ENCODE measurements at regions not wholly inside any gene's neighbourhood (a gene's known extent, or its start where the extent isn't known, plus 50 kb on each side); places are given as distances from the start of the nearest gene placed in this dataset.
A peak's percentile ranks its signal among the peaks of the same experiment; 100 is the strongest.

DNA sequence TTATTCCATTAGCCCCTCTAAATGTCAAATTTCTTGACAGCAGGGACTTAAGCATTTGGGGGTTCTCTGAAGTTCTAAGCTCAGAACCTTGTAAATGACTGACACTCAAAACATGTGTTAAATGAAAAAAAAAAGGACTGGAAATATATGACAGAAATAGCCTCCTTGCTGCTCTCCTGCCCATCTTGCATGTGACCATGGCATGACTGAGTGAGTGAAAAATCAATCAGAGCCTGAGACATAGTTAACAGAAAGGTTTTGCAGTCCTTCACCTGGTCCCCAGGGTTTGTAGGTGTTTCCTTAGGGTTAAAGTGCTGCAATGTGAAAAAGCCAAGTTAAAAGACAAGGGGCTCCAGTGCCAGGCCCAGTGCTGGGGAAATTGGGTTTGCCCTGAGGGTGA lies 168.1 kb downstream of the ZBTB18 start:
- H3K4me1 ChIP-seq (ENCODE audit: control insufficient read depth, insufficient read depth, low read length, unreplicated experiment), result peaks cover 6% of the 10 kb centered on the region
- no peaks in the 10 kb centered on the region for H3K79me2 ChIP-seq (ENCODE audit: control insufficient read depth, insufficient read depth, low read length, unreplicated experiment)
- no peaks in the 10 kb centered on the region for H3K36me3 ChIP-seq (ENCODE audit: insufficient read depth, low read length)
- no peak overlapping the region for H3K27ac ChIP-seq (ENCODE audit: low read depth, low read length)
- H3K27me3 ChIP-seq (ENCODE audit: insufficient read depth, low read length), result peaks cover 5% of the 10 kb centered on the region; the same call in 1 of the 2 replicates
- no peak overlapping the region for H2AFZ ChIP-seq (ENCODE audit: low read length, unreplicated experiment)
- H3K4me3 ChIP-seq (ENCODE audit: low read depth, low read length), result no peak overlapping the region

DNA sequence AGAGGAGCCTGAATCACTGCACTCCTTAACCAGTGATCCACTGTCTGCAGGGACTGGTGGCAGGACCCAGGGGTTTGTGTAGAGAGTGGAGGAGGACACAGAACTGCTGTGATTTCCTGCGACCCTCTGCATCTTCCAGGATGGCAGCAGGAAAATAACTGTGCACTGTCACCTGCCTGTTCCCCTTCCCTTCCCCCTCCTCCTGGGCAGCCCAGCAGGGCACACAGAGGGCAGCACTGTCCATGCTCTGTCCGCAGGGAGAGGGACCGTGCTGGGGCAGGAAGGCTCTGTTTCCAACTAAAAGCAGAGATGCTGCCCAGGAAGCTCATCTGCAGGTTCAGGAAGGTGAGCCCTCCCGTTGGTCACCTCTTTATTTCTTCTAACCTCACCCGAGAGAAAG lies 168.7 kb downstream of the ZBTB18 start:
- no peaks in the 10 kb centered on the region for H3K36me3 ChIP-seq (ENCODE audit: insufficient read depth, low read length)
- peaks cover 5% of the 10 kb centered on the region; the same call in 1 of the 2 replicates for H3K27me3 ChIP-seq (ENCODE audit: insufficient read depth, low read length)
- no peaks in the 10 kb centered on the region for H3K79me2 ChIP-seq (ENCODE audit: control insufficient read depth, insufficient read depth, low read length, unreplicated experiment)
- H3K27ac ChIP-seq (ENCODE audit: low read depth, low read length), result no peak overlapping the region
- no peaks in the 10 kb centered on the region for H3K4me1 ChIP-seq (ENCODE audit: control insufficient read depth, insufficient read depth, low read length, unreplicated experiment)
- H3K4me3 ChIP-seq (ENCODE audit: low read depth, low read length), result no peak overlapping the region
- no peak overlapping the region for H2AFZ ChIP-seq (ENCODE audit: low read length, unreplicated experiment)

DNA sequence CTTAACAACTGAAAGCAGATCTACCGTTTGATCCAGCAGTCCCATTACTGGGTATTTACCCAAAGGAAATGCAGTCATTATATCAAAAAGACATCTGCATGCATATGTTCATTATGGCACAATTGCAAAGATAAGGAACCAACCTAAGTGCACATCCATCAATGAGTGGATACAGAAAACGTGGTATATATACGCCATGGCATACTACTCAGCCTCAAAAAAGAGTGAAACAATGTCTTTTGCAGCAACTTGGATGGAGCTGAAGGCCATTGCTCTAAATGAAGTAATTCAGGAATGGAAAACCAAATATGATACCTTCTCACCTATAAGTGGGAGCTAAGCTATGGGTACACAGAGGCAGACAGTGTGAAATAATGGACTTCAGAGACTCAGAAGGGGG lies 169.3 kb downstream of the ZBTB18 start:
- Histone ChIP-seq H2AFZ (ENCODE audit: low read length, unreplicated experiment) (no peak overlapping the region), H3K36me3 (ENCODE audit: insufficient read depth, low read length) (no peaks in the 10 kb centered on the region), H3K4me1 (ENCODE audit: control insufficient read depth, insufficient read depth, low read length, unreplicated experiment) (no peaks in the 10 kb centered on the region), H3K27me3 (ENCODE audit: insufficient read depth, low read length) (peaks cover 5% of the 10 kb centered on the region; the same call in 1 of the 2 replicates), H3K4me3 (ENCODE audit: low read depth, low read length) (no peak overlapping the region), H3K79me2 (ENCODE audit: control insufficient read depth, insufficient read depth, low read length, unreplicated experiment) (no peaks in the 10 kb centered on the region), H3K27ac (ENCODE audit: low read depth, low read length) (no peak overlapping the region)

DNA sequence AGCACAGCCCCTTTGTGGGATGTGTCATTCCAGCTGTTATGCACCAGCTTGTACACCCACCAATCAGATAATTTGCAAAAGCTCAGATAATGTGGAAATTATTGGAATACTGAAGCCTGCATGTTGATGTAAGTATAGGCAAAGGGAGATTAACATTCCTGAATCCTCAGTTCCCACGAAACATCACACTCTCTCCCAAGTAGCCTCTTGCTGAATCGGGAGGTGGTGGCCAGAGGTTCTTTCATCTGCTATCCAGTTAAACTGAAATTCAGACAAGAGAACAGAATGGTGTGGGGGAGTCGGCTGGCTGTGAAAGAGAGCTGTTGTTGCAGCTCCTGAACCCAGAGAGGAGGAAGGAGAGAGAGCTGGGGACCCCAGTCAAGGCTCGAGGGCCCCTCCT lies 170.9 kb downstream of the ZBTB18 start:
- no peaks in the 10 kb centered on the region for H3K4me1 ChIP-seq (ENCODE audit: control insufficient read depth, insufficient read depth, low read length, unreplicated experiment)
- H3K27ac ChIP-seq (ENCODE audit: low read depth, low read length), result no peak overlapping the region
- no peak overlapping the region for H3K4me3 ChIP-seq (ENCODE audit: low read depth, low read length)
- H3K36me3 ChIP-seq (ENCODE audit: insufficient read depth, low read length), result no peaks in the 10 kb centered on the region
- H3K27me3 ChIP-seq (ENCODE audit: insufficient read depth, low read length), result peaks cover 5% of the 10 kb centered on the region; the same call in 1 of the 2 replicates
- H2AFZ ChIP-seq (ENCODE audit: low read length, unreplicated experiment), result peak overlapping the region; percentile 32
- no peaks in the 10 kb centered on the region for H3K79me2 ChIP-seq (ENCODE audit: control insufficient read depth, insufficient read depth, low read length, unreplicated experiment)

DNA sequence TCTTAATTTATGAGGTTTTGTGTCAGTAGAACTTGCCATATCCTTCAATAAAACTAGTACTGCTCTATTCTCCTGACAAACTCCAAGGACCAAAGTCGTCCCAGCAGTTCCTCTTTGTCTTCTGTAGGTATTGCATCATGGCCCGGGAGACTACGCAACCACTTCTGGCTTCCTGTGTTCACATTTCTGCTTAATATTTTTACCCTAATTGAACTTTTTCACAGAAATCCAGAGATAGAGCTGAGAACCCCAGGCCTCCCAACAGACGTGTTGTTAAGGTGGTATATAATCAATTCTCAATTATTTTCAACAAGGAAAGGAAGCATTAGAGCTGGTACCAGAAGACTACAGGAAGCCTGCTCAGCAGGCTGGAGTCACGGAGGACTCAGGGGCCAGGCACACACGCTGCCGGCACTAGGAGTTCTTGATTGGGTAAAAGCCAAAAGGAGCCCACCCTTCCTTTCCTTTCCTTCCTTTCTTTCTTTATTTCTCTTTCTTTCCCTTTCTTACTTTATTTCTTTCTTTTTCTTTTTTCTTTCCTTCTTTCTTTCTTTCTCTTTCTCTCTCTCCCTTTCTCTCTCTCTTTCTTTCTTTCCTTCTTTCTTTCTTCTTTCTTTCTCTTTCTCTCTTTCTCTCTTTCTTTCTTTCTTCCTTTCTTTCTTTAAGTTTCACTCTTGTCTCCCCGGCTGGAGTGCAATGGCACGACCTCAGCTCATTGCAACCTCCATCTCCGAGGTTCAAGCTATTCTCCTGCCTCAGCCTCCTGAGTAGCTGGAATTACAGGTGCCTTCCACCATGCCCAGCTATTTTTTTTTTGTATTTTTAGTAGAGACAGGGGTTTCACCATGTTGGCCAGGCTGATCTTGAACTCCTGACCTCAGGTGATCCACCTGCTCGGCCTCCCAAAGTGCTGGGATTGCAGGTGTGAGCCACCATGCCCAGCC lies 173.7 kb downstream of the ZBTB18 start:
- Histone ChIP-seq H3K27me3 (ENCODE audit: insufficient read depth, low read length) (peaks cover 4% of the 10 kb centered on the region; the same call in 1 of the 2 replicates), H3K4me1 (ENCODE audit: control insufficient read depth, insufficient read depth, low read length, unreplicated experiment) (no peaks in the 10 kb centered on the region), H2AFZ (ENCODE audit: low read length, unreplicated experiment) (no peak overlapping the region), H3K27ac (ENCODE audit: low read depth, low read length) (no peak overlapping the region), H3K36me3 (ENCODE audit: insufficient read depth, low read length) (no peaks in the 10 kb centered on the region), H3K79me2 (ENCODE audit: control insufficient read depth, insufficient read depth, low read length, unreplicated experiment) (no peaks in the 10 kb centered on the region), H3K4me3 (ENCODE audit: low read depth, low read length) (no peak overlapping the region)

DNA sequence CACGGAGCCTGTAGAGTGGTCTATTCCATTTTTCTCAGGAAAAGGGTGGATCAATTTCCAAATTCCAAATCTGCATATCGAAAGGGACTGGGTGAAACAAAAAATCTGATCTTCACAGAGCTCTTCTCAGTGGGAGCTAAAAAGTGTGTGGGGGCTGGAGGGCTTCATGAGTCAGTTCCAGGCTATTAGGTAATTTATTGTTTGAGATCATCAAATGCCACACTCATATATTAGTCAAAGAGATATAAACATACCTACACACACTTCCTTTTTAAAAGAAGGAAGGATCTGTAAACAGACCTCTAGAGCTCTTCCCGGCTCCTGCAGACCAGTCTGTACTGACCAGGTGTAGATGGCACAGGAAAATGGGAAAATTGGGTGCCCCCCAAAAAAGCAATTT lies 175.4 kb downstream of the ZBTB18 start:
- Histone ChIP-seq H3K27me3 (ENCODE audit: insufficient read depth, low read length) (peaks cover 4% of the 10 kb centered on the region; the same call in 1 of the 2 replicates), H3K27ac (ENCODE audit: low read depth, low read length) (no peak overlapping the region), H3K4me3 (ENCODE audit: low read depth, low read length) (no peak overlapping the region), H3K36me3 (ENCODE audit: insufficient read depth, low read length) (no peaks in the 10 kb centered on the region), H2AFZ (ENCODE audit: low read length, unreplicated experiment) (no peak overlapping the region), H3K4me1 (ENCODE audit: control insufficient read depth, insufficient read depth, low read length, unreplicated experiment) (no peaks in the 10 kb centered on the region), H3K79me2 (ENCODE audit: control insufficient read depth, insufficient read depth, low read length, unreplicated experiment) (no peaks in the 10 kb centered on the region)

DNA sequence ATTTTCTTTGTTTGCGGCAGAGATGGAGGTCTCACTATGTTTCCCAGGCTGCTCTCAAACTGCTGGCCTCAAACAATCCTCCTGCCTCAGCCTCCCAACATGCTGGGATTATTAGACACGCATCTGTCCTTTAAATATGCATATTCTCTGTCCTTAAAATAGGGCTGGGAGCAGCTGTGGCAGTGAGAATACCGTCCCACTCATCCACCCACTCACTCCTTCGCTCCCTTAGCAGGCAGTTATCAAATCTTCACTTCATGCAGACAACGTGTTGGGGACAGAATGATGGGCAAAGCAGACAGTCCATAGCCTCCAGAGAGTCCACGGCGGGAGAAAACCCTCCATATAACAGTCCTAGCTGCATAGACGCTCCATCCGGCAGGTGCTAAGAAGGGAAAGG lies 179.4 kb downstream of the ZBTB18 start:
- H3K4me1 ChIP-seq (ENCODE audit: control insufficient read depth, insufficient read depth, low read length, unreplicated experiment), result peaks cover 3% of the 10 kb centered on the region
- H3K27me3 ChIP-seq (ENCODE audit: insufficient read depth, low read length), result peaks cover 14% of the 10 kb centered on the region; the same call in 1 of the 2 replicates
- H3K79me2 ChIP-seq (ENCODE audit: control insufficient read depth, insufficient read depth, low read length, unreplicated experiment), result no peaks in the 10 kb centered on the region
- H3K36me3 ChIP-seq (ENCODE audit: insufficient read depth, low read length), result no peaks in the 10 kb centered on the region
- H2AFZ ChIP-seq (ENCODE audit: low read length, unreplicated experiment), result no peak overlapping the region
- H3K4me3 ChIP-seq (ENCODE audit: low read depth, low read length), result no peak overlapping the region
- H3K27ac ChIP-seq (ENCODE audit: low read depth, low read length), result no peak overlapping the region

DNA sequence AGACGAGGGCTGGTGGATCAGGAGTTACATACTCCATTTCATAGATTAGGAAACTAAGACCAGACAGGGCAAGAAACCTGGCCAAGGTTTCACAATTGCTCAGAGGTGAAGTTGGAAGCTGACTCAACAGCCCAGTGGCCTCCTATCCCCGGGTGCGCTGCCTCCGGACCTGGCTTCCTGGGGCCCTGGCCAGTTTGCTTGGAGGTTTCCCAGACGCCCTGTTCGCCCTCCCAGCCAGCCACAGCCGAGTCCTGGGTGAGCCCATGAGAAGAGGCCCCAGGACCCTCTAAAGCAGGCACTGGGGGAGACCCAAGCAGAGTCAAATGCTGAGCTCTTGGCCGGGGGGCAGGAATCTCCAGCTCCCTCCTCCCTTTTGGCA lies 180.1 kb downstream of the ZBTB18 start:
- H3K4me3 ChIP-seq (ENCODE audit: low read depth, low read length), result peak overlapping the region; percentile 47
- peak overlapping the region; percentile 33 for H2AFZ ChIP-seq (ENCODE audit: low read length, unreplicated experiment)
- H3K27me3 ChIP-seq (ENCODE audit: insufficient read depth, low read length), result peaks cover 14% of the 10 kb centered on the region; the same call in 1 of the 2 replicates
- no peaks in the 10 kb centered on the region for H3K36me3 ChIP-seq (ENCODE audit: insufficient read depth, low read length)
- H3K4me1 ChIP-seq (ENCODE audit: control insufficient read depth, insufficient read depth, low read length, unreplicated experiment), result peaks cover 3% of the 10 kb centered on the region
- no peaks in the 10 kb centered on the region for H3K79me2 ChIP-seq (ENCODE audit: control insufficient read depth, insufficient read depth, low read length, unreplicated experiment)
- no peak overlapping the region for H3K27ac ChIP-seq (ENCODE audit: low read depth, low read length)

DNA sequence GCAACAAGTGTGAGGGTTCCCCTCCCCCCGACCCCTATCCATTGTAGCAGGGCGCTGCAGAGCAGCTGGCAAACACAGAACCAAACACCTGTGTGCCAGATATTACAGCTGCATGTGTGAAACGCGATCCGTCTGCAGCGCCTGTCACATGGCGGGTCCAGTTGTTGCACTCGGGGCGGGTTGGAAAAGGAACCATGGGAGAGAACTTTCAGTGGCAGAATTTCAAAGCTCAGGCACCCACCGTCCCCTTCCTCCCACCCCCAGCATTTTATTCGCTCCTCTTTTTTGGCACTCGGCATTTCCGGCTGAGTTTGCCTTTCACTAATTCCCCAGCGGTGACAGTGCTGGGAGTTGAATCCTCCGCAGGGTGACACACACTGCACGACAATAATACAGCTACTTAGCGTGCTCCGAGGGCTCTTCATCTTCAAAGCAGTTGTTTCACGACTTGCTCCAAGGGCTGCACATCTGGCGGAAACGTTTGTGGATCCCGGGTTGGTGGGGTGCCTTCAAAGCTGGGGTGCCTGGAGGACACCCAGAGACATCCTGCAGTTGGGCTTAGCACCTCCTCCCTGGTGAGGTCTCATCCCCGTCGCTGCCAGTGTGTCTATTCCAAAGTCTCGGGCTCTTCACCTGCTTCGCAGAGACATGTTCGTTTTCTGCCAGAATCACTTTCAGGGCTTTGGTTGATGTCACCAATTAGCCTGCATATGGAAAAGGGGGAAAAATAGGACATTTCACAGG lies 180.7 kb downstream of the ZBTB18 start:
- H3K27me3 ChIP-seq (ENCODE audit: insufficient read depth, low read length), result peaks cover 14% of the 10 kb centered on the region; the same call in 1 of the 2 replicates
- no peak overlapping the region for H3K27ac ChIP-seq (ENCODE audit: low read depth, low read length)
- peak overlapping the region; percentile 33 for H2AFZ ChIP-seq (ENCODE audit: low read length, unreplicated experiment)
- peak overlapping the region; percentile 47 for H3K4me3 ChIP-seq (ENCODE audit: low read depth, low read length)
- H3K79me2 ChIP-seq (ENCODE audit: control insufficient read depth, insufficient read depth, low read length, unreplicated experiment), result no peaks in the 10 kb centered on the region
- H3K36me3 ChIP-seq (ENCODE audit: insufficient read depth, low read length), result no peaks in the 10 kb centered on the region
- H3K4me1 ChIP-seq (ENCODE audit: control insufficient read depth, insufficient read depth, low read length, unreplicated experiment), result peaks cover 3% of the 10 kb centered on the region

DNA sequence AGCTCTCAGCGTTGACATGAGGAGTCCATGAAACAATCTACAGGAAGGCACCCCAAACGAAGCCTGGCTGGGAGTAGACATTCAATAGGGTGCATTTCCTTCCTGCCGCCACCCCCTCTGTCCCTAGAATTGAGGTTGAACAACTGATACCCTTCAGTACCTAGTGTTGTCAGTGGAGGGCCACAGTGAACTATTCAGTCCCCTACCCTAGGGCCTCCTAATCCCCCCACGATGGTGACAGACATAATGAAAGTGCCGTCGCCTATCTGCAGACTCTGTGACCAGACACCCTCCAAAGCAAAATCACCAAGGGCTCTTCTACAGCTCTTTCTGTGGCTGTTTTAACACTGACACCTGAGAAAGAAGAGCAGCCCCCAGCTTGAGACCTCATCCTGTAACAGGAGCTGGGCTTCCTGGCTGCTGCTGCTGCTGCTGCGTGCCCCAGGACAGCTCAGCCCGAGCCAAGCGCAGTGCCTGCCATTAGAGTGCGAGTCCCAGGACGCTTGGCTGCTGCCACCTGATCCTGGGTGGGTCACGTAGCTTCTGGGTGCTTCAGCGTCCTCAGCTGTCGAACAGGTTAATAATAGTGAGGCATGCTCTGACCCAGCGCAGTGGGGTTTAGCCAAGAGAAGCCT lies 183.0 kb downstream of the ZBTB18 start:
- Histone ChIP-seq H3K27ac (ENCODE audit: low read depth, low read length) (no peak overlapping the region), H3K27me3 (ENCODE audit: insufficient read depth, low read length) (peaks cover 13% of the 10 kb centered on the region; the same call in 1 of the 2 replicates), H3K4me1 (ENCODE audit: control insufficient read depth, insufficient read depth, low read length, unreplicated experiment) (peaks cover 3% of the 10 kb centered on the region), H2AFZ (ENCODE audit: low read length, unreplicated experiment) (no peak overlapping the region), H3K36me3 (ENCODE audit: insufficient read depth, low read length) (no peaks in the 10 kb centered on the region), H3K4me3 (ENCODE audit: low read depth, low read length) (no peak overlapping the region), H3K79me2 (ENCODE audit: control insufficient read depth, insufficient read depth, low read length, unreplicated experiment) (no peaks in the 10 kb centered on the region)

Data from ACC112 (cell line).